ENCODE measurements at regions not wholly inside any gene's neighbourhood (a gene's known extent, or its start where the extent isn't known, plus 50 kb on each side); places are given as distances from the start of the nearest gene placed in this dataset.

DNA sequence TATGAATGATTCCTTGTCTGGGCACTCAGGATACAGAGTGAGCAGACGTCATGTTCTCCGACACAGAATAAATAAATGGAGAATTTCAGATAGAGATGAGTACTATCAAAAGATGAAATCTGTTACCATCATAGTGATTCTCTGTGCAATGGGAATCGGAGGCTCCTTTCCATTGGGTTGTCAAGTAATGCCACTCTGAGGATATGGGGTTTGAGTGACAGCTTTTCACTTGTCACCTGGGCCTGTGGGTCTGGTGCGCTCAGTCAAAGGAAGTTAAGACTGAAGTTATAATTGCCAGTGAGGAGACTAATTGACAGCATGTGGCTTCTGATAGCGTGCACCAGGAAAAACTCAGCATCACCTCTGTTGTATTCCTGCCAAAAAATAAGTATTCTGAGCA is 387.2 kb downstream of the SOX11 start:
- WGBS, 2 experiments (ENCODE audit: extremely low coverage in 1 of 2, insufficient coverage in 1 of 2, insufficient read length in 1 of 2, insufficient replicate concordance in 2 of 2, low coverage in 1 of 2, low lambda C conversion rate in 2 of 2, missing lambda C conversion rate in 1 of 2), result 89% methylated on average over 5 of the region's 5 CpGs; no CpG with 5 or more reads in 1 of the 2 experiments
- no peaks in the 10 kb centered on the region for H3K79me2 ChIP-seq (ENCODE audit: control insufficient read depth in 1 of 2, insufficient read depth in 2 of 2, low read length in 2 of 2)
- H2AK5ac ChIP-seq (ENCODE audit: low read depth, low read length), result no peak overlapping the region
- no peak overlapping the region for H3K18ac ChIP-seq (ENCODE audit: extremely low read depth, low read length)
- H3K4ac ChIP-seq (replicated peaks; ENCODE audit: insufficient read length, low read depth, low read length), result no peak overlapping the region
- H3K36me3 ChIP-seq (ENCODE audit: control insufficient read depth in 2 of 4, insufficient read depth in 4 of 4, low read length in 3 of 4), result no peaks in the 10 kb centered on the region
- CTCF ChIA-PET (ENCODE audit: partially characterized antibody), result interaction anchor here (0.6 kb wide), 1 partner anchor 181 kb away, joined by 4 read pairs; no protein-coding TSS in a partner anchor
- H2BK20ac ChIP-seq (ENCODE audit: low read length), result no peak overlapping the region
- no peaks in the 10 kb centered on the region for H3K27me3 ChIP-seq (replicated peaks in 1 of 4; ENCODE audit: control insufficient read depth in 3 of 4, extremely low read depth in 1 of 4, insufficient read depth in 3 of 4, low read length in 3 of 4)
- H2AFZ ChIP-seq (ENCODE audit: low read length), result no peak overlapping the region
- no peak overlapping the region for H3K56ac ChIP-seq (replicated peaks; ENCODE audit: insufficient read length, low read depth, low read length)
- H3K27ac ChIP-seq (ENCODE audit: low read depth, low read length), result no peak overlapping the region
- H3K4me2 ChIP-seq (ENCODE audit: insufficient read depth in 1 of 2, low read depth in 2 of 2, low read length in 2 of 2), result no peak overlapping the region
- no peaks in the 10 kb centered on the region for H3K9me3 ChIP-seq (ENCODE audit: insufficient read depth in 2 of 2, low read depth in 1 of 2, low read length in 1 of 2)
- H4K5ac ChIP-seq (ENCODE audit: insufficient read length, low read depth, low read length), result no peak overlapping the region
- H2BK120ac ChIP-seq (replicated peaks; ENCODE audit: low read depth, low read length), result no peak overlapping the region
- H2BK15ac ChIP-seq (ENCODE audit: low read length), result no peak overlapping the region
- H4K20me1 ChIP-seq (replicated peaks in 1 of 2; ENCODE audit: control insufficient read depth in 1 of 2, insufficient read depth in 2 of 2, low read length in 2 of 2), result no peaks in the 10 kb centered on the region
- no peak overlapping the region for H4K8ac ChIP-seq (ENCODE audit: extremely low read depth, insufficient read depth, low read length)
- H3K14ac ChIP-seq (ENCODE audit: insufficient read length), result no peak overlapping the region
- no peak for DNase-seq (ENCODE audit: low read depth in 1 of 2, low spot score in 2 of 2)
- H2BK12ac ChIP-seq (ENCODE audit: low read depth, low read length), result no peak overlapping the region
- H3K4me3 ChIP-seq (ENCODE audit: extremely low read depth in 1 of 4, insufficient read depth in 2 of 4, low read depth in 3 of 4, low read length in 4 of 4), result no peak overlapping the region
- peaks cover 2% of the 10 kb centered on the region; the same call in 1 of the 2 replicates for H3K23me2 ChIP-seq (ENCODE audit: low read depth, low read length)
- H3K9ac ChIP-seq (replicated peaks in 1 of 4; ENCODE audit: extremely low read depth in 1 of 4, low read depth in 3 of 4, low read length in 3 of 4), result no peak overlapping the region
- H3K79me1 ChIP-seq (ENCODE audit: low read depth, low read length), result no peaks in the 10 kb centered on the region
- H3K4me1 ChIP-seq (replicated peaks in 1 of 4; ENCODE audit: control insufficient read depth in 3 of 4, insufficient read depth in 4 of 4, low read length in 3 of 4), result peaks cover 0 to 4% (median 2%) of the 10 kb centered on the region in 4 experiments; a peak in 3 of 7 replicates
- POLR2A ChIA-PET (ENCODE audit: partially characterized antibody), result no interaction called here
- no peak overlapping the region for H2BK5ac ChIP-seq (ENCODE audit: low read depth, low read length)
- H4K91ac ChIP-seq (replicated peaks; ENCODE audit: insufficient read length, low read length), result no peak overlapping the region
- no peak for FAIRE-seq
- H3K23ac ChIP-seq (ENCODE audit: insufficient read length), result no peak overlapping the region
- TF ChIP-seq NRF1 (IDR thresholded peaks at IDR 0.05; ENCODE audit: low read depth, low read length), result no peak
- no peak for TF ChIP-seq ZNF274 (IDR thresholded peaks at IDR 0.05; ENCODE audit: borderline replicate concordance, extremely low read depth, low read length)
- TF ChIP-seq RFX5 (IDR thresholded peaks at IDR 0.05; ENCODE audit: borderline replicate concordance, low read depth, low read length), result no peak
- no peak for TF ChIP-seq SP1 (IDR thresholded peaks at IDR 0.05; ENCODE audit: low read depth, low read length)
- no peak for TF ChIP-seq SIX5 (IDR thresholded peaks at IDR 0.05; ENCODE audit: low read depth, low read length)
- no peak for TF ChIP-seq SP4 (IDR thresholded peaks at IDR 0.05; ENCODE audit: low read length)
- TF ChIP-seq RAD21 (IDR thresholded peaks at IDR 0.05 in 1 of 2, conservative IDR thresholded peaks at IDR 0.05 in 1 of 2; ENCODE audit: low read depth in 2 of 2, low read length in 2 of 2), result no peak
- no peak for TF ChIP-seq KDM4A (IDR thresholded peaks at IDR 0.05; ENCODE audit: low read depth, low read length, severe bottlenecking)
- TF ChIP-seq SUZ12 (IDR thresholded peaks at IDR 0.05; ENCODE audit: low read length), result no peak
- TF ChIP-seq EP300 (IDR thresholded peaks at IDR 0.05; ENCODE audit: borderline replicate concordance in 1 of 2, low read depth in 2 of 2, low read length in 2 of 2), result no peak
- no peak for TF ChIP-seq SRF (IDR thresholded peaks at IDR 0.05; ENCODE audit: low read depth, low read length)
- no peak for TF ChIP-seq BCL11A (IDR thresholded peaks at IDR 0.05; ENCODE audit: low read depth in 2 of 2, low read length in 2 of 2)
- TF ChIP-seq PHF8 (conservative IDR thresholded peaks at IDR 0.05; ENCODE audit: low read depth, low read length), result no peak
- TF ChIP-seq TAF7 (optimal IDR thresholded peaks at IDR 0.05; ENCODE audit: borderline replicate concordance, low read depth, low read length), result no peak
- TF ChIP-seq BRCA1 (IDR thresholded peaks at IDR 0.05; ENCODE audit: low read depth, low read length), result no peak

Data from H1 (cell line).